ENCODE measurements at regions not wholly inside any gene's neighbourhood (a gene's known extent, or its start where the extent isn't known, plus 50 kb on each side); places are given as distances from the start of the nearest gene placed in this dataset.

- Histone ChIP-seq H3K4me1 (ENCODE audit: control insufficient read depth in 1 of 2, insufficient read depth in 2 of 2, low read length in 2 of 2) (no peaks in the 10 kb centered on the region), H3K27ac (ENCODE audit: low read length) (no peak overlapping the region), H3K4me3 (ENCODE audit: low read depth in 1 of 2, low read length in 2 of 2) (no peak overlapping the region), H3K27me3 (ENCODE audit: low read depth, low read length) (no peaks in the 10 kb centered on the region), H3K36me3 (ENCODE audit: control insufficient read depth in 1 of 2, insufficient read depth in 2 of 2, low read length in 2 of 2) (no peaks in the 10 kb centered on the region), H3K9me3 (ENCODE audit: control insufficient read depth in 1 of 2, low read length in 2 of 2) (no peaks in the 10 kb centered on the region)
Observed at GRCh38 chr1:4500441-4500840, 154.0 kb upstream of the AJAP1 start.

DNA sequence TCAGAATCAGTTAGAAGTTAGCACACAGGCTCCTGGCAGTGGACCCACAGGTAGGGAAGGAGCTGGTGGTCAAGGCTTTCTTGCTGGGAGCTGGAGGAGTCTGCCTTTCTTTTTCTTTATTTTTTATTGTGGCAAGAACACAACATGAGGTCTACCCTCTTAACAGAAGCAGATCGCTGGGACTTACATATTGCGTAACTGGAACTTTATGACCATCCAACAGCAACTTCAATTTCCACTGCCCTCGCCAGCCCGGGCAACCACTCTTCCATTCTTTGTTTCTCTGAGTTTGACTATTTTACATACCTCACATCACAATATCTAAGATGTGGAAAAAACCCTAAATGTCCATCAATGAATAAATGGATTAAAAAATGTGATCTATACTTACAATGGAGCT lies 147.8 kb upstream of the AJAP1 start:
- Histone ChIP-seq H3K4me1 (ENCODE audit: control insufficient read depth in 1 of 2, insufficient read depth in 2 of 2, low read length in 2 of 2) (no peaks in the 10 kb centered on the region), H3K4me3 (ENCODE audit: low read depth in 1 of 2, low read length in 2 of 2) (no peak overlapping the region), H3K9me3 (ENCODE audit: control insufficient read depth in 1 of 2, low read length in 2 of 2) (no peaks in the 10 kb centered on the region), H3K27me3 (ENCODE audit: low read depth, low read length) (no peaks in the 10 kb centered on the region), H3K36me3 (ENCODE audit: control insufficient read depth in 1 of 2, insufficient read depth in 2 of 2, low read length in 2 of 2) (no peaks in the 10 kb centered on the region), H3K27ac (ENCODE audit: low read length) (no peak overlapping the region)

DNA sequence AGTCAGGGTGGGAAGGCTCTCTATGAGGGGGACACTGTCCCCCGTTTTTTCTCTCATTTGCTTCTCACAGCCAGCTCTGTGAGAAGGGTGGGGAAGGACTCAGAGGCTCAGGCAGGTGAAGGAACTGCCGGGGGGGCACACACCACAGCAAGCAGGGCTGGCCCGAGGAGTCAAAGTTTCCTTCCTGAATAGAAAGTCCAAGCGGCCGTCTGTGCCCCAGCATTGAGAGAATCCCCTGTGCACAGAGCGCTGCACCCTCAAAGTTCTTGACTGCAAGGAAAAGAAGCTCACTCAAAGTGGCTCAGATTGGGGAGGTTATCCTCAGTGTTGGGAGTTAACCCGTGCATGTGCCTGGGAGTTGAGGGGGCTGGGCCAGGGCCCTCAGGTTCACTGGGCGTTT lies 145.2 kb upstream of the AJAP1 start:
- peaks cover 0 to 5% of the 10 kb centered on the region in 2 donors for H3K4me1 ChIP-seq (ENCODE audit: control insufficient read depth in 1 of 2, insufficient read depth in 2 of 2, low read length in 2 of 2)
- H3K9me3 ChIP-seq (ENCODE audit: control insufficient read depth in 1 of 2, low read length in 2 of 2): no peaks in the 10 kb centered on the region
- no peaks in the 10 kb centered on the region for H3K27me3 ChIP-seq (ENCODE audit: low read depth, low read length)
- no peak overlapping the region for H3K4me3 ChIP-seq (ENCODE audit: low read depth in 1 of 2, low read length in 2 of 2)
- H3K36me3 ChIP-seq (ENCODE audit: control insufficient read depth in 1 of 2, insufficient read depth in 2 of 2, low read length in 2 of 2): no peaks in the 10 kb centered on the region
- no peak overlapping the region for H3K27ac ChIP-seq (ENCODE audit: low read length)

GRCh38 chr1:4510276-4510691 lies 144.1 kb upstream of the AJAP1 start:
- H3K36me3 ChIP-seq (ENCODE audit: control insufficient read depth in 1 of 2, insufficient read depth in 2 of 2, low read length in 2 of 2): no peaks in the 10 kb centered on the region
- H3K27ac ChIP-seq (ENCODE audit: low read length): no peak overlapping the region
- H3K4me1 ChIP-seq (ENCODE audit: control insufficient read depth in 1 of 2, insufficient read depth in 2 of 2, low read length in 2 of 2): peaks cover 0 to 5% of the 10 kb centered on the region in 2 donors
- H3K9me3 ChIP-seq (ENCODE audit: control insufficient read depth in 1 of 2, low read length in 2 of 2): no peaks in the 10 kb centered on the region
- H3K4me3 ChIP-seq (ENCODE audit: low read depth in 1 of 2, low read length in 2 of 2): no peak overlapping the region
- H3K27me3 ChIP-seq (ENCODE audit: low read depth, low read length): no peaks in the 10 kb centered on the region

- Histone ChIP-seq H3K36me3 (ENCODE audit: control insufficient read depth in 1 of 2, insufficient read depth in 2 of 2, low read length in 2 of 2) (no peaks in the 10 kb centered on the region), H3K27ac (ENCODE audit: low read length) (no peak overlapping the region), H3K27me3 (ENCODE audit: low read depth, low read length) (no peaks in the 10 kb centered on the region), H3K4me1 (ENCODE audit: control insufficient read depth in 1 of 2, insufficient read depth in 2 of 2, low read length in 2 of 2) (peaks cover 0 to 5% of the 10 kb centered on the region in 2 donors), H3K9me3 (ENCODE audit: control insufficient read depth in 1 of 2, low read length in 2 of 2) (no peaks in the 10 kb centered on the region), H3K4me3 (ENCODE audit: low read depth in 1 of 2, low read length in 2 of 2) (no peak overlapping the region)
Observed at GRCh38 chr1:4511374-4511773, 143.0 kb upstream of the AJAP1 start.

DNA sequence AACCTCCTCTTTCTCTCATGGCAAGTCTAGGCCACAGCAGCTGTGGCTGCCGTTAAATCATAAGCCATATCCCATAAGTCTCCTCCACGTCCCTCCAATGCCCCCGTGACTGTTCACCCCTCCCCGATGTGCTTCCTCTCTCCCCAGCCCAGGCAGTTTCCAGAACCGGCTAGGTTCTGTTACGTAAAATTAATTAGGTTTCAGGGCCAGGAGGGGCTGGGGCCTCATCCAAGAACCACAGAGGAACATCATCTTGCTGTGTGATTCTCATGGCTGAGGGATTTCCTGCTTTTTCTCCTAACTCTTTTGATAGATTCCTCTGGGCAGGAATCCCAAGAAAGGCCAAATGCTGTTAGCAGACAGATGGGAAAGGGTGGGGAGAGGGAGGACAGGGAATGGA lies 141.8 kb upstream of the AJAP1 start:
- peaks cover 0 to 5% of the 10 kb centered on the region in 2 donors for H3K4me1 ChIP-seq (ENCODE audit: control insufficient read depth in 1 of 2, insufficient read depth in 2 of 2, low read length in 2 of 2)
- H3K9me3 ChIP-seq (ENCODE audit: control insufficient read depth in 1 of 2, low read length in 2 of 2): no peaks in the 10 kb centered on the region
- no peak overlapping the region for H3K27ac ChIP-seq (ENCODE audit: low read length)
- H3K4me3 ChIP-seq (ENCODE audit: low read depth in 1 of 2, low read length in 2 of 2): no peak overlapping the region
- no peaks in the 10 kb centered on the region for H3K36me3 ChIP-seq (ENCODE audit: control insufficient read depth in 1 of 2, insufficient read depth in 2 of 2, low read length in 2 of 2)
- no peaks in the 10 kb centered on the region for H3K27me3 ChIP-seq (ENCODE audit: low read depth, low read length)

DNA sequence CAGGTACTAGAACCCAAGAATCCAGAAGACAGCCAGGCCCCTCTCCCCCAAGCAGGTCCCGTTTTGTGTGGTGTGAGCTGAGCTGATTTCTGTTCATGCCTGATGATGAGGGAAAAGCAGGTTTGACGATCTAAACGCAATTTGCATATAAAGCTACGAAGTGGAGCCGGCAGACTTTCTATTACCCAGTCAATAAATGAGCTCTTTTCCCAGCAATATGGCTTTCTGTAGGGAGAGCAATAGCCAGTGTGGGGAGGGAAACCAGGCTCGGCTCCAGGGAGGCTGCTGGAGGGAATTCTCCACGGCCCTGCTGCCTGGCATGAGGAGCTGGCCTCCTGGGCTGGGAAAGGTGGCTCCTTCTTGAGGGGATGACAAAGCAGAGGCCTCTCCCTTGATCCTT lies 140.7 kb upstream of the AJAP1 start:
- H3K27ac ChIP-seq (ENCODE audit: low read length): no peak overlapping the region
- H3K36me3 ChIP-seq (ENCODE audit: control insufficient read depth in 1 of 2, insufficient read depth in 2 of 2, low read length in 2 of 2): no peaks in the 10 kb centered on the region
- H3K9me3 ChIP-seq (ENCODE audit: control insufficient read depth in 1 of 2, low read length in 2 of 2): no peaks in the 10 kb centered on the region
- no peaks in the 10 kb centered on the region for H3K27me3 ChIP-seq (ENCODE audit: low read depth, low read length)
- no peak overlapping the region for H3K4me3 ChIP-seq (ENCODE audit: low read depth in 1 of 2, low read length in 2 of 2)
- H3K4me1 ChIP-seq (ENCODE audit: control insufficient read depth in 1 of 2, insufficient read depth in 2 of 2, low read length in 2 of 2): peaks cover 0 to 5% of the 10 kb centered on the region in 2 donors

DNA sequence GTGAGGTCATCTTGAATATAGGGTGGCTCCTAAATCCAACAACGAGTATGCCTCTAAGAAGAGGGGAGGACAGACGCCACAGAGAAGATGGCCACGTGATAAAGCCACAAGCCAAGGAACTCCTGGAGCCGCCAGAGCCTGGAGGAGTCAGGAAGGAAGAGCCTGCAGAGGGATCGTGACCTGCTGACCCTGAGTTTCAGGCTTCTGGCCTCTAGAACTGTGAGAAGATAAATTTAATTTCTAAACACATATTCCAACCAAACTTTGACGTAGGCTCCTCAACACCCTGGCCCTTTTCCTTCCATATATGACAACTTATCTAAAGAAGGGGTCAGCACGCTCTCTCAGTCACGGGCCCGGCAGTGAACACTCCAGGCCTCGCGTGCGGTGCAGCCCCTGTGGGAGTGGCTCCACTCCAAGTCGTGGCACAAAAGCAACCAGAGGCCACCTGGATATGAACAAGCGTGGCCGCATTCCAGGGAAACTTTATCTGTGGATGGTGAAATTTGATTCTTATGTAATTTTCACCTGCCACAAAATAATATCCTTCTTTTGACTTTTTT lies 138.6 kb upstream of the AJAP1 start:
- no peak overlapping the region for H3K4me3 ChIP-seq (ENCODE audit: low read depth in 1 of 2, low read length in 2 of 2)
- H3K27me3 ChIP-seq (ENCODE audit: low read depth, low read length): no peaks in the 10 kb centered on the region
- peaks cover 0 to 5% of the 10 kb centered on the region in 2 donors for H3K4me1 ChIP-seq (ENCODE audit: control insufficient read depth in 1 of 2, insufficient read depth in 2 of 2, low read length in 2 of 2)
- H3K27ac ChIP-seq (ENCODE audit: low read length): no peak overlapping the region
- no peaks in the 10 kb centered on the region for H3K36me3 ChIP-seq (ENCODE audit: control insufficient read depth in 1 of 2, insufficient read depth in 2 of 2, low read length in 2 of 2)
- H3K9me3 ChIP-seq (ENCODE audit: control insufficient read depth in 1 of 2, low read length in 2 of 2): no peaks in the 10 kb centered on the region

GRCh38 chr1:4516596-4516995 lies 137.8 kb upstream of the AJAP1 start:
- Histone ChIP-seq H3K9me3 (ENCODE audit: control insufficient read depth in 1 of 2, low read length in 2 of 2) (no peaks in the 10 kb centered on the region), H3K4me1 (ENCODE audit: control insufficient read depth in 1 of 2, insufficient read depth in 2 of 2, low read length in 2 of 2) (peaks cover 0 to 5% of the 10 kb centered on the region in 2 donors), H3K27me3 (ENCODE audit: low read depth, low read length) (no peaks in the 10 kb centered on the region), H3K36me3 (ENCODE audit: control insufficient read depth in 1 of 2, insufficient read depth in 2 of 2, low read length in 2 of 2) (no peaks in the 10 kb centered on the region), H3K4me3 (ENCODE audit: low read depth in 1 of 2, low read length in 2 of 2) (no peak overlapping the region), H3K27ac (ENCODE audit: low read length) (no peak overlapping the region)

DNA sequence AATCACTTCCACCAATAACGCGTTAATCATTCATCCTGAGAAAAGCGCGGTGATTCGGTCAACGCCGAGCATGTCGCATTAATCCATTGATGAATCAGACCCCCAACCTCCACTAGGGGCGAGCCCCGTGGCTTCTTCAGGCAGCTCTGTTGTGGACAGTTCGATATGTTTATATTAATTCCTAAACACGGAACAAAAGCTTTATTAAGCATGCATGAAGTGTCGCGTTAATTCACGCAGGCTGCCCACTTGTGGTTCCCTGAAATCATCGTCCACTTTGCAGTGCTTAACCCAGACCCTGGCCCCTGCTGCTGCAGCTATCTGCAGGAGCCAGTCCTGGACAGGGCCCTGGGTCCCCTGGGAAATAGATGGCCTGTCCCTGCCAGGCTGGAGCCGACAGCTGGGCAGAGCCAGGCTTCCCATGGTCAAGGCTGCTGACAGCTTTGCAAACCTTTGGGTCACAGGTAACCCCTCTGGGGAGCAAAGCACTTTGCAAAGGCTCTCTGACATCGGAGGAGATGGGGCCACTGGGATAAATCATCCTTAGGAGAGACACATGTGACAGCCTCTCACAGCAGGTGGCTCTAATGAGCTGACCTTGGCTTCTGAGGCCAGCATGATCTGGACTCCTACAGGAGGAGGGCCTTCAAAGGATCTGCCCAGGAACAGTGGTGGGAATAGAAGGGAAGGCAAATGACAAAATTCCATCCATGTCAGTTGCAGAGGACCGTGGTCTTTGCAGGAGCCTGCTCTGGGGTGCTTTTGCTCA lies 137.0 kb upstream of the AJAP1 start:
- Histone ChIP-seq H3K9me3 (ENCODE audit: control insufficient read depth in 1 of 2, low read length in 2 of 2) (no peaks in the 10 kb centered on the region), H3K27me3 (ENCODE audit: low read depth, low read length) (no peaks in the 10 kb centered on the region)

DNA sequence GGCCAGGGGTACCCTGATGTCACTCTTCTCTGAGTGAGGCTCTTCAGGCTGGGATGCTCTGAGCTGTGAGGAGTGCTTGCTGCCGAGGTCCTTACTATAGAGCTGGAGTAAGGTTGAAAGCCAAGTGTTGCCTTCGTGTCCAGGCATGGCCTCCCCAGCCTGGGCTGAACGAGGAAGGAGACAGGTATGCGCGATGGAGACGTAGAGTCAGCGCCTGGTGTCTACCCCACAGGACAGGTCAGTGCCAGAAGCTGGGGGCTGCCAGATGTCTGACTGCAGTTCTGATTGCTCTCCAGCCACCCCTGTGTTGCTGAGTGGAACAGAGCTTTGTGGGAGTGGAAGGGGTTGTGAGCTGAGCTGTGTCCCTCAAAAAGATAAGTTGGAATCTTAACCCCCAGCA lies 135.8 kb upstream of the AJAP1 start:
- Histone ChIP-seq H3K4me3 (ENCODE audit: low read depth in 1 of 2, low read length in 2 of 2) (no peak overlapping the region), H3K9me3 (ENCODE audit: control insufficient read depth in 1 of 2, low read length in 2 of 2) (no peaks in the 10 kb centered on the region)

More for the DNA sequence above, 137.0 kb upstream of the AJAP1 start:
- no peak overlapping the region for H3K4me3 ChIP-seq (ENCODE audit: low read depth in 1 of 2, low read length in 2 of 2)
- H3K4me1 ChIP-seq (ENCODE audit: control insufficient read depth in 1 of 2, insufficient read depth in 2 of 2, low read length in 2 of 2): peaks cover 0 to under 1% of the 10 kb centered on the region in 2 donors
- H3K27ac ChIP-seq (ENCODE audit: low read length): no peak overlapping the region
- no peaks in the 10 kb centered on the region for H3K36me3 ChIP-seq (ENCODE audit: control insufficient read depth in 1 of 2, insufficient read depth in 2 of 2, low read length in 2 of 2)

GRCh38 chr1:4519954-4520353 lies 134.5 kb upstream of the AJAP1 start:
- Histone ChIP-seq H3K27ac (ENCODE audit: low read length) (no peak overlapping the region), H3K4me1 (ENCODE audit: control insufficient read depth in 1 of 2, insufficient read depth in 2 of 2, low read length in 2 of 2) (no peaks in the 10 kb centered on the region), H3K9me3 (ENCODE audit: control insufficient read depth in 1 of 2, low read length in 2 of 2) (no peaks in the 10 kb centered on the region), H3K4me3 (ENCODE audit: low read depth in 1 of 2, low read length in 2 of 2) (no peak overlapping the region), H3K27me3 (ENCODE audit: low read depth, low read length) (no peaks in the 10 kb centered on the region), H3K36me3 (ENCODE audit: control insufficient read depth in 1 of 2, insufficient read depth in 2 of 2, low read length in 2 of 2) (no peaks in the 10 kb centered on the region)

More for the DNA sequence above, 135.8 kb upstream of the AJAP1 start:
- Histone ChIP-seq H3K27ac (ENCODE audit: low read length) (no peak overlapping the region), H3K27me3 (ENCODE audit: low read depth, low read length) (no peaks in the 10 kb centered on the region), H3K36me3 (ENCODE audit: control insufficient read depth in 1 of 2, insufficient read depth in 2 of 2, low read length in 2 of 2) (no peaks in the 10 kb centered on the region), H3K4me1 (ENCODE audit: control insufficient read depth in 1 of 2, insufficient read depth in 2 of 2, low read length in 2 of 2) (no peaks in the 10 kb centered on the region)

Data from muscle layer of duodenum (tissue), 2 donors.